Smooth muscle cell of the brain vasculature (primary cell): ENCODE measurements at regions not wholly inside any gene's neighbourhood (a gene's known extent, or its start where the extent isn't known, plus 50 kb on each side); places are given as distances from the start of the nearest gene placed in this dataset.
"Not testable (repeated sequence)": the region's sequence is repeated elsewhere in the genome, so short reads cannot be mapped to it uniquely, and the experiment has no call there.

Experiments
- DNase-seq: peaks from one replicate; pipeline ENCODE4 v3.0.0-alpha.2; 2012; ENCODE audit warnings: low read depth, low spot score

DNA sequence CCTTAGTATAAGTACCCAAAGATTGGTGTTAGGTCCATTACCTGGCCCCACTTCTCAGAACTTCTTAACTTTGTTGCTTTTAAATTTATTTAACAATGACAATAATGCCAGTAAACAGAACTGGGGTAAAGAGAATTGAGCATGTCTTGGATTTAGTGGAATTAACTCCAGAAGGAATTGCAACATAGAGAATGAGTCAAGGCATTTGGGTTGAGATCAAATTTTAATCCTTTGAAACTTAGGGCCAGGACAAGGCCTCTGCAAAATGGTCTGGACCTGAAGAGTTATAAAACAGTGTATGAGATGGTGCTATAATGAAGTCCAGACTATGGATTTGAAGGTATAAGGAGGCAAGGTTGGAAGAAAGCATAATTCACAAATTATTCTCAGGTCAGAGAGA, 1030.4 kb downstream of the SLITRK5 start:
- DNase-seq: no peak

DNA sequence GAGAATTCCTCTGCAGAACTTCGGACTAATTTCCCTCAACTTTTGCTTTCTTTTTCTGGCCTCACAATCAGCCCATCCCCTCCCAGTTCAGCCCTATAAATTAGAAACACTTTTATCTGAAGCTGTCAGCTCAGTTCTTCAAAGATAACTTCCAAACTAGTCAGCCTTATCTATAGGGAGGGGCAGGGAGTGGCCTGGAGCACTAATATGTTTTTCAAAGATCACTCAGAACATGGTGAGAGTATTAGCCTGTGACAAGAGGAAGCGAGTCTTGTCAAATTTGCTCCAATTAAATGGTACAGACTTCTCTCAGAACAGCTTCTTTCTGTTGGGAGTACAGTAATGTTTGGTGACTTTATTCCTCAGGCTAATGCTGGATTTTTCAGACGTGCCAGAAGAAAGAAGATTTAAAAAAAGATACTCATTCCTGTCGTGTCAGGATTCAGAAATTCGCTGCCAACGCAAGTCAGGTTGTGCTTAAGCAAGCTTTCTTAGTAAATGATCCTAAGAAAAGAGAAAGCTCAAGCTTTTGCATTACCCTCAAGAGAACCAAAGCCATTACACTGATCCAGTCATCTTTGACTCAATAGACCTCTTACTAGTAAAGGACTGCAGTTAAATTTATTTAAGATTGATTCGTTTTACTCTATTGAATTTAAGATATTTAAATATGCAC, 1033.6 kb downstream of the SLITRK5 start:
- no peak for DNase-seq

DNA sequence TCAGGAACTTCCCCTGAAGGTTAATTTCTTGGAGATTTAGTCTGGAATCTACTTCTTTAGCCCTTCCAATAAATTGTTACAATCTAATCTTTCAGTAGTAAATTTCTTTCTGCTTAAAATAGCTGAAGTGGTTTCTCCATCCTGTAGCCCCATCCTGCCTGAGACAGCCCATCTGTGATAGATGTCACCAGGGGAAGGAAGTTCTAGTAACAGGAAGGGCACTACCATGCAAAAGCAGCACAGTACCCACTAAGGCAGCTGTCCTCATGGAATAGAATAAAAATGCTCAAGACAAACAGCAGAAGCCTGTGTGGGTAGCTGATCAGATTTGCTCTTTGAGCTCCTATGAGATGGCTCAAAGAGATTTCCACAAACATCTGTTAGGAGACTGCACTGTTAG, 1036.5 kb downstream of the SLITRK5 start:
- DNase-seq: no peak

DNA sequence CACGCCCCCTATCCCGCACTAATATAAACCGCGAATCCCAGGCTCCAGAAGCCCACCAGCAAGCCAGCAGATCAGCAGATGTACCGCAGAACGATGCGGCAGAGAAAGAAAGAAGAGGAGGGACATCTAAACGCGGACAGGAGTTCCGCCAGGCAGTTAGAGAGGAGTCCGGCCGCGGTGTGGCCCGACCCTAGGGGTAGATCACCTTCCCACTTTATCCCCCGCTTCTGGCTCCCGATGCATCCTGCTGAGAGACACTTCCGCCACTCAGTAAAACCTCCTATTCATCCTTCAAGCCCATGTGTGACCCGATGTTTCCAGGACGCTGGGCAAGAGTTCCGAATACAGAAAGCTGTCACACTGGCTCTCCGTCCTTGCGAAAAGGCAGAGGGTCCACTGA, 1046.8 kb downstream of the SLITRK5 start:
- DNase-seq: no peak

- DNase-seq: no peak
These were observed 1047.6 kb downstream of the SLITRK5 start for GRCh38 chr13:88718781-88719180.

- no peak for DNase-seq
These were observed 1054.9 kb downstream of the SLITRK5 start for GRCh38 chr13:88726075-88726474.

DNA sequence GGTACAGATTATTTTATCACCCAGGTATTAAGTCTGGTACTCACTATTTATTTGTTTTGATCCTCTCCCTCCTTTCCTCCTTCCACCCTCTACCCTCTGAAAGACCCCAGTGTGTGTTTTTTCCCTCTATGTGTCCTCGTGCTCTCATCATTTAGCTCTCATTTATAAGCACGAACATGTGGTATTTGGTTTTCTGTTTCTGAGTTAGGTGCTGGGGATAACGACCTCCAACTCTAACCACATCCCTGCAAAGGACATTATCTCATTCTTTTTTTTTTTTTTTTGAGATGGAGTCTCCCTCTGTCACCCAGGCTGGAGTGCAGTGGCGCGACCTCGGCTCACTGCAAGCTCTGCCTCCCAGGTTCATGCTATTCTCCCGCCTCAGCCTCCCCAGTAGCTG, 1056.1 kb downstream of the SLITRK5 start:
- DNase-seq: not testable (repeated sequence)

GRCh38 chr13:88729605-88730004, 1058.4 kb downstream of the SLITRK5 start:
- DNase-seq: no peak

DNA sequence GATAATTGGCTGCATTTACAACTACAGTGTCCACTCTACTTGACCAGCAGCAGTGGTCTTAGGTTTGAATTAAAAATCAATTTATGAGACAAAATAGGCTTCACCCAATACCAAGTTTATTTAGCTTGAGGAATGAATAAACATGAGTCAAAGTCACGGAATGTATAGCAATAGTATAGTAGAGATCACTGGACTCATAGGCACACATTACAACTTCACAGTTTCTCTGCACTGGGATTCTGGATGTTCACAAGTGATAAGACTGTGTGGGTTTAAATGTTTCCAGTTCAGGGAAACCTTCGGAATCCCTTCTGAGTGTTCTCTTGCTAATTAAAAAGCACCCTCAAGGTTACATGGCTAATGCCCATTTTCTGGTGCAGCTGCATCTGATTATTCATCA, 1064.9 kb downstream of the SLITRK5 start:
- no peak for DNase-seq

GRCh38 chr13:88739195-88739594, 1068.0 kb downstream of the SLITRK5 start:
- no peak for DNase-seq

GRCh38 chr13:88744289-88744688, 1073.1 kb downstream of the SLITRK5 start:
- no peak for DNase-seq

DNA sequence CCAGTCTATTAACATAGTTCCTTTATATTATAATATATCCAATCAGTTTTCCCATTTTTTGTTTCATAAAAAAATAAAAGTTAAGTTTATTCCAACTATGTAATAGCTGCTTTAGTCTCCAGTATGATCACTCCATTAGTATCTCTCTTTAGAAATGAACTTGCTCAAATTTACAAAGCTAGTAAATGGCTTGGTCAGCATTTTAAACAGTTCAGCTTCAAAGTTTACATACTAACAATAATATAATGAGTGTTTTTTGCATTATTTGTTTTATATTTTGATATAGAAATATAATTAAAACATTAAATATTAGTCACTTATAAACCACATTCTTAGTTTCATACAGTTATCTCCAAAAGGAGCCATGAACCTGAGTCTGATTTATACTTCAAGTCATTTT, 1073.8 kb downstream of the SLITRK5 start:
- no peak for DNase-seq

DNA sequence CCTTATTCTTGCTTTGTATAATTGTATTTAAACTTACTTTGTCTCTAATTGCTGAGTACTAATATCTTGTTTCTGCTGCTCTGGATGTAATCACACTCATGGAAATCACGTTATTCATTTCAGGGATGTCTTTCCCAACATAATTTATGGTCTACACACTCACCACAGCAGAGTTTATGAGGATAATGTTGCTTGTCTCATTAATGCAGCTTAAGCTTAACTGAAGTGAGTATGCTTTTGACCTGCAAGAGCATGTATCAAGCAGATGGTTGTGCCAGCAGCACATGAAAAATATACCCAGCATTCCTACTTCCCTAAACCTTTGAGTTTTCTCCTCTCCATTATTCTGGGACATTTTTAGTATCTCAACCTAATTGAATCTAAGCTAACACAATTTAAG, 1080.9 kb downstream of the SLITRK5 start:
- DNase-seq: no peak

- DNase-seq: no peak
These were observed 1083.0 kb downstream of the SLITRK5 start for GRCh38 chr13:88754141-88754540.

- DNase-seq: no peak
These were observed 1090.0 kb downstream of the SLITRK5 start for GRCh38 chr13:88761145-88761544.

GRCh38 chr13:88764103-88764502, 1092.9 kb downstream of the SLITRK5 start:
- DNase-seq: no peak

GRCh38 chr13:88800505-88800904, 1129.3 kb downstream of the SLITRK5 start:
- DNase-seq: no peak

- DNase-seq: no peak
These were observed 1130.2 kb downstream of the SLITRK5 start for GRCh38 chr13:88801361-88801760.

DNA sequence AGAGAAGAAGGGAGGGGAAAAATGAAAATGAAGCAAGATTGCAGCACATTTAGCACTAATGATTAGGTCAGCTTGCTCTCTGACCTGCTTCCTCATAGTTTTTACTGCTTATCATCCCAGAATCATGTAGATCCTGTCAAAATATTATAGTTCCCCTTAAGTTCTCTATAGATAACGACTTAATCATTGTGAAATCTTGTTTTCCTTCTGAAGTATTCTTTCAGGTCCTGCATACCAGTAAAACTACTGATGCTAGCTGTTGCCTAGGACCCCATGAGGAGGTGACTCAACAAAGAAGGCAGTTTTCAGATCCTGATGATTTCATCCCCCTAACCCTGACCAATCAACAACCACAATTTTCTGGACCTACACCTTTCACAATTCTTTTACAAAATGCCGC, 1131.7 kb downstream of the SLITRK5 start:
- DNase-seq: no peak

DNA sequence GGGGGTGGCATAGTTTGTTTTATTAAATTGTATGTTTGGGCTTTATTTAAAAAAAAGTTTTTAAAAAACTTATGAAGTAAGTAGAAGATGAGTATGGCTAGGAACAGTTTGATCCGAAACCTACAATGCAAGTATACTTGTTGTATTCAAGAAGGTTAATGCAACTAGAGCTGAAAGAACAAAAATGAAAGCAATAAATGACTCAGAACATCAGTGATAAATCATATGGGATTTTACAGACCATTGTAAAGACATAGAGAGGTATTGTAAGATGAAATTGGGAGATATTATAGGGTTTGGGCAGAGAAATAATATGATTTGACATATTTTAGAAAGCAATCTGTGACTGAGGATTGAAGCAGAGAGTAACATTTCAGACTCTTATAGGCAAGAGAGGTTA, 1135.3 kb downstream of the SLITRK5 start:
- no peak for DNase-seq

DNA sequence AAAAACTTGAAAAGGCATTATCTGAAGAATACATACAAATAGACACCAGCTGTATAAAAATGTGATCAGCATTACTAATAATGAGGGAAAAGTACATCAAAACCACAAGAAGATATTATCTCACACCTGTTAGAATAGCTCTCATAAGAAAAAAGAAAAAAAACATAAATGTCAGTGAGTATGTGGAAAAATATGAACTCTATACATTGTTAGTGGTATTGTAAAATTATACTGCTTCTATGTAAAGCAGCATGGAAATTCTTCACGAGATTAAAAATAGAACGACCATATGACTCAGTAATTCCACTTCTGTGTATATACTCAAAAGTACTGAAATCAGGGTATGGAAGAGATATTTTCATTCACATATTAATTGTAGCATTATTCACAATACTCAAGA, 1146.4 kb downstream of the SLITRK5 start:
- DNase-seq: no peak

DNA sequence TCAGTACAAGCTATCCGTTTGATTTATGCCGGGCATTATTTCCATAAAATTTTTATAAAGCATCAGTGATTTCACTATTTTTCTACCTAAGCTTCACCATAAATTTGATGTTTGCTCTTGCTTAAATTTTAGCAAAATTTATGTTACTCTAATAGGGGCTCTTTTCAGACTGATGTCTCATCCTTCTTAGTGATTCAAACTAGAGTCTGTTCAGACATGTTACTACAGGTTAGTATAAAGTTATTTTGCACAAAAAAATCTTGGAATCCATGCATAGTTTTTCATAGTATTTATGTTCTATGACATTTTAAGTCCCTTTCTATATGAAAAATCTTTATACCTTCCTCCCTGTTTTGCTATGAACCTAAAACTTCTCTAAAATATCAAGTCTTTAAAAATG, 1151.9 kb downstream of the SLITRK5 start:
- no peak for DNase-seq

GRCh38 chr13:88824218-88824617, 1153.0 kb downstream of the SLITRK5 start:
- no peak for DNase-seq

GRCh38 chr13:88840085-88840484, 1168.9 kb downstream of the SLITRK5 start:
- DNase-seq: no peak
